Calu3 (cell line): ENCODE measurements at regions not wholly inside any gene's neighbourhood (a gene's known extent, or its start where the extent isn't known, plus 50 kb on each side); places are given as distances from the start of the nearest gene placed in this dataset.

Source experiments
- BruUV-seq: library from RNA; stranded (reverse); fragments of 400-500 nt; replicated peaks from 2 replicates; lab custom pipeline; 2021; lab: Mats Ljungman, UMichigan
- CTCF ChIA-PET: fragments of 300-600 bp; sonication (Branson Sonifier 250); formaldehyde crosslinking; loops from one replicate; lab custom pipeline; 2022; ENCODE audit warnings: antibody characterized with exemption; lab: Charles Lee
- DNase-seq: peaks from one replicate; pipeline ENCODE4 v3.0.0; 2022
- H3K27ac Mint-ChIP-seq: one replicate; pipeline ENCODE4 v1.8.0; 2022; ENCODE audit warnings: mixed read lengths; ENCODE audit not compliant: unreplicated experiment
- H3K27me3 Mint-ChIP-seq: one replicate; pipeline ENCODE4 v1.8.0; 2022; ENCODE audit warnings: mixed read lengths; ENCODE audit not compliant: unreplicated experiment
- H3K36me3 Mint-ChIP-seq: one replicate; pipeline ENCODE4 v1.8.0; 2022; ENCODE audit warnings: mild to moderate bottlenecking, moderate library complexity, mixed read lengths; ENCODE audit not compliant: insufficient read depth, unreplicated experiment
- H3K4me1 Mint-ChIP-seq: one replicate; pipeline ENCODE4 v1.8.0; 2022; ENCODE audit warnings: mild to moderate bottlenecking, low read depth, mixed read lengths; ENCODE audit not compliant: unreplicated experiment
- H3K4me3 Mint-ChIP-seq: one replicate; pipeline ENCODE4 v1.8.0; 2022; ENCODE audit warnings: mild to moderate bottlenecking, low read depth, moderate library complexity, mixed read lengths; ENCODE audit not compliant: unreplicated experiment
- H3K9me3 Mint-ChIP-seq: one replicate; pipeline ENCODE4 v1.8.0; 2022; ENCODE audit warnings: low read depth, mixed read lengths; ENCODE audit not compliant: unreplicated experiment
- CTCF ChIP-seq: fragments of 200-600 bp; IDR thresholded peaks from one replicate; pipeline ENCODE4 v1.8.0; 2022; ENCODE audit warnings: antibody characterized with exemption; ENCODE audit not compliant: unreplicated experiment
- intact Hi-C: fragments of 100-400 bp; cut with micrococcal nuclease; formaldehyde crosslinking; loops from one replicate; pipeline ENCODE4 v1.10.0; 2022; ENCODE audit not compliant: unreplicated experiment

GRCh38 chrX:6679988-6680387 lies 145.1 kb upstream of the VCX3A start:
- H3K4me3 Mint-ChIP-seq = no peak overlapping the region
- H3K4me1 Mint-ChIP-seq = no peaks in the 10 kb centered on the region
- CTCF ChIA-PET = no interaction called here
- H3K27me3 Mint-ChIP-seq = no peaks in the 10 kb centered on the region
- intact Hi-C loops = no loop called here
- TF ChIP-seq CTCF = no peak
- H3K36me3 Mint-ChIP-seq = no peaks in the 10 kb centered on the region
- no peak for DNase-seq
- no peak overlapping the region for H3K27ac Mint-ChIP-seq
- H3K9me3 Mint-ChIP-seq = peaks cover 7% of the 10 kb centered on the region
- BruUV-seq = no TSS peak

DNA sequence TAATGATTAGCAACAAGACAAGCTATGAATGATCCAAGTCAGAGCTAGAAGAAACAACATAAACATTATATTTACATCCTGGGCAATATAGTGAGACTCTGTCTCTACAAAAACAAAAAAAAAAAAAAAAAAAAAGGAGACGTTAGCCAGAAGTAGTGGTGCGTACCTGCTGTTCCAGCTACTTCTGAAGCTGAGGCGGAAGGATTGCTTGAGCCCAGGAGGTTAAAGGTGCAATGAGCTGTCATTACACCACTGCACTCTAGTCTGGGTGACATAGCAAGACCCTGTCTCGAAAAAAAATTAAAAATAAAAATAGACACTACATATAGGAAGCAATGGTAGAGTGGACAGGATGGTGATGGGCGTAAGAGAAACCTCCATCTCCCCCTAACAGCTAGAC lies 144.6 kb upstream of the VCX3A start:
- TF ChIP-seq CTCF = no peak
- no TSS peak for BruUV-seq
- H3K36me3 Mint-ChIP-seq = no peaks in the 10 kb centered on the region
- no peak overlapping the region for H3K27ac Mint-ChIP-seq
- H3K27me3 Mint-ChIP-seq = no peaks in the 10 kb centered on the region
- intact Hi-C loops = no loop called here
- CTCF ChIA-PET = no interaction called here
- no peak for DNase-seq
- no peak overlapping the region for H3K4me3 Mint-ChIP-seq
- peaks cover 7% of the 10 kb centered on the region for H3K9me3 Mint-ChIP-seq
- H3K4me1 Mint-ChIP-seq = no peaks in the 10 kb centered on the region

- intact Hi-C loops = no loop called here
- Mint-ChIP-seq H3K27me3 (no peaks in the 10 kb centered on the region), H3K4me1 (no peaks in the 10 kb centered on the region), H3K9me3 (peaks cover 7% of the 10 kb centered on the region), H3K4me3 (no peak overlapping the region), H3K27ac (no peak overlapping the region), H3K36me3 (no peaks in the 10 kb centered on the region)
- no peak for TF ChIP-seq CTCF
- CTCF ChIA-PET = no interaction called here
- no TSS peak for BruUV-seq
- DNase-seq = no peak
These were observed 143.4 kb upstream of the VCX3A start for GRCh38 chrX:6678313-6678712.

GRCh38 chrX:6674734-6675133 lies 139.8 kb upstream of the VCX3A start:
- no peak for DNase-seq
- intact Hi-C loops = no loop called here
- no peak overlapping the region for H3K27ac Mint-ChIP-seq
- no peak overlapping the region for H3K4me3 Mint-ChIP-seq
- BruUV-seq = no TSS peak
- CTCF ChIA-PET = no interaction called here
- H3K4me1 Mint-ChIP-seq = no peaks in the 10 kb centered on the region
- no peaks in the 10 kb centered on the region for H3K36me3 Mint-ChIP-seq
- no peak for TF ChIP-seq CTCF
- peaks cover 4% of the 10 kb centered on the region for H3K9me3 Mint-ChIP-seq
- H3K27me3 Mint-ChIP-seq = no peaks in the 10 kb centered on the region
